ENCODE measurements at regions not wholly inside any gene's neighbourhood (a gene's known extent, or its start where the extent isn't known, plus 50 kb on each side); places are given as distances from the start of the nearest gene placed in this dataset.

- H3K36me3 Mint-ChIP-seq (ENCODE audit: low read depth) = no peaks in the 10 kb centered on the region
- no peak overlapping the region for H3K4me3 Mint-ChIP-seq
- DNase-seq (no peak), ATAC-seq (no peak)
- H3K27ac Mint-ChIP-seq = no peak overlapping the region
- ChIA-PET CTCF (no interaction called here), POLR2A (no interaction called here)
- no peaks in the 10 kb centered on the region for H3K4me1 Mint-ChIP-seq (ENCODE audit: low read depth)
- H3K9me3 Mint-ChIP-seq (ENCODE audit: insufficient read depth) = no peaks in the 10 kb centered on the region
- H3K27me3 Mint-ChIP-seq (ENCODE audit: low read depth) = peaks cover 14% of the 10 kb centered on the region
Measured at GRCh38 chr9:77084094-77084493, 64.6 kb downstream of the FOXB2 start.

GRCh38 chr9:77085416-77085815 is 66.0 kb downstream of the FOXB2 start:
- H3K4me1 Mint-ChIP-seq (ENCODE audit: low read depth) = no peaks in the 10 kb centered on the region
- no peaks in the 10 kb centered on the region for H3K36me3 Mint-ChIP-seq (ENCODE audit: low read depth)
- no peak overlapping the region for H3K27ac Mint-ChIP-seq
- ATAC-seq = no peak
- H3K27me3 Mint-ChIP-seq (ENCODE audit: low read depth) = peaks cover 13% of the 10 kb centered on the region
- no peak for DNase-seq
- H3K9me3 Mint-ChIP-seq (ENCODE audit: insufficient read depth) = no peaks in the 10 kb centered on the region
- CTCF ChIA-PET = no interaction called here
- POLR2A ChIA-PET = no interaction called here
- H3K4me3 Mint-ChIP-seq = no peak overlapping the region

DNA sequence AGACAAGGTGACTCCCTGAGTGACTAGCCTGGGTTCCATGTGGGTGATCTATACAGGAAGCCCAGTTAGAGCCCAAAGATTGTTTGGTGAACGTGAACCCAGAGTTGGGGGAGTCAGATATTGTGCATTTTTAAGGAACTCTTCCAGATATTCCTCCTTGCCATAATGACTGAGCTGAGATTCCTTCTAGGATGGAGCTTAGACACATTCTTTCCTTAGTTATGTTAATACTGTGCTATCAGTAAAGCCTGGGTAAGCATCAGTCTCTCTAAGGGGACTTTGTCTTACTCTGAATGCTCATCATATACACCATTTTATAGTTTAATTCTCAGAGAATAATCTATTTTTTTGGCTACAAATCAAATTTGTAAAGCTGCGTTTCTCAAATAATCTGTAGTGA is 68.1 kb downstream of the FOXB2 start:
- ChIA-PET POLR2A (no interaction called here), CTCF (no interaction called here)
- no peaks in the 10 kb centered on the region for H3K9me3 Mint-ChIP-seq (ENCODE audit: insufficient read depth)
- H3K4me3 Mint-ChIP-seq = no peak overlapping the region
- no peak for DNase-seq
- no peak for ATAC-seq
- H3K27ac Mint-ChIP-seq = no peak overlapping the region
- peaks cover 13% of the 10 kb centered on the region for H3K27me3 Mint-ChIP-seq (ENCODE audit: low read depth)
- H3K36me3 Mint-ChIP-seq (ENCODE audit: low read depth) = no peaks in the 10 kb centered on the region
- H3K4me1 Mint-ChIP-seq (ENCODE audit: low read depth) = no peaks in the 10 kb centered on the region

DNA sequence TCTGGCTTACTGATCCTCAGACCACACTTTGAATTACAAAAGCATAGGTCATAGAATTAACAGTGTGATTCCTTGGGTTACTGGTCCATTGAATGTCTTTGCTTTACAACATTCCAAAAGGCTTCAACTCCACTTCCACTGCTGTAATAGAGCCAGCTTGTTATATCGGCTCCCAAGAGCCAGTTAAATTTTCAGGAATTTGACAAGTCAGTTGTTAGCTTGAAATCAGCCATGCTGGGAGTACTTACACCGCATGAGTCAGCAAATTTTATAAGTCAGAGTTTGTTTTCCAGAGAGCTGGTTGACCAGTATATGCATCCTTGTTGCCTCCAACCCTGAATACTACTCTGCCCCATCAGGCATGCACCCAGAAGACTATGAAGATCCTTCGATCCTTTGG is 73.1 kb downstream of the FOXB2 start:
- ATAC-seq (no peak), DNase-seq (no peak)
- H3K4me3 Mint-ChIP-seq = no peak overlapping the region
- H3K36me3 Mint-ChIP-seq (ENCODE audit: low read depth) = no peaks in the 10 kb centered on the region
- H3K9me3 Mint-ChIP-seq (ENCODE audit: insufficient read depth) = no peaks in the 10 kb centered on the region
- no peaks in the 10 kb centered on the region for H3K27me3 Mint-ChIP-seq (ENCODE audit: low read depth)
- CTCF ChIA-PET = no interaction called here
- H3K27ac Mint-ChIP-seq = no peak overlapping the region
- POLR2A ChIA-PET = no interaction called here
- no peaks in the 10 kb centered on the region for H3K4me1 Mint-ChIP-seq (ENCODE audit: low read depth)

DNA sequence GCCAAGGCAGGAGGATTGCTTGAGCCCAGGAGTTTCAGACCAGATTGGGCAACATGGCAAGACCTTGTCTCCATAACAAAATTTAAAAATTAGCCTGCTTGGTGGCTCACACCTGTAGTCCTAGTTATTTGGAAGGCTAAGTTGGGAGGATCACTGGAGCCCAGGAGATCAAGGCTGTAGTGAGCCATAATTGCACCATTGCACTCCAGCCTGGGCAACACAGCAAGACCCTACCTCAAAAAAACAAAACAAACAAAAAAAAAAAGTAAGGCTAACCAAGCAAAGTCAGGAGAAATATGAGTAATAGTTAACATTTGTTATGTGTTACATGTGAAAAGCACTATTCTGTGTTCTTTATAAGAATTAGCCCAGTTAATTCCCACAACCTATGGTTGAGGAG is 74.7 kb downstream of the FOXB2 start:
- ATAC-seq (no peak), DNase-seq (no peak)
- H3K9me3 Mint-ChIP-seq (ENCODE audit: insufficient read depth) = no peaks in the 10 kb centered on the region
- no peak overlapping the region for H3K4me3 Mint-ChIP-seq
- H3K36me3 Mint-ChIP-seq (ENCODE audit: low read depth) = no peaks in the 10 kb centered on the region
- no peak overlapping the region for H3K27ac Mint-ChIP-seq
- no peaks in the 10 kb centered on the region for H3K27me3 Mint-ChIP-seq (ENCODE audit: low read depth)
- no peaks in the 10 kb centered on the region for H3K4me1 Mint-ChIP-seq (ENCODE audit: low read depth)
- CTCF ChIA-PET = no interaction called here
- POLR2A ChIA-PET = no interaction called here

- Mint-ChIP-seq H3K27me3 (ENCODE audit: low read depth) (peaks cover 2% of the 10 kb centered on the region), H3K9me3 (ENCODE audit: insufficient read depth) (no peaks in the 10 kb centered on the region), H3K27ac (no peak overlapping the region), H3K4me1 (ENCODE audit: low read depth) (no peaks in the 10 kb centered on the region), H3K36me3 (ENCODE audit: low read depth) (no peaks in the 10 kb centered on the region), H3K4me3 (no peak overlapping the region)
- ChIA-PET POLR2A (no interaction called here), CTCF (no interaction called here)
- DNase-seq (no peak), ATAC-seq (no peak)
Measured at GRCh38 chr9:77097335-77097734, 77.9 kb downstream of the FOXB2 start.

GRCh38 chr9:77099388-77099787 is 77.9 kb upstream of the VPS13A start:
- peaks cover 2% of the 10 kb centered on the region for H3K27me3 Mint-ChIP-seq (ENCODE audit: low read depth)
- H3K9me3 Mint-ChIP-seq (ENCODE audit: insufficient read depth) = peaks cover 4% of the 10 kb centered on the region
- no peak overlapping the region for H3K4me3 Mint-ChIP-seq
- CTCF ChIA-PET = no interaction called here
- H3K27ac Mint-ChIP-seq = no peak overlapping the region
- no peak for DNase-seq
- POLR2A ChIA-PET = no interaction called here
- ATAC-seq = no peak
- no peaks in the 10 kb centered on the region for H3K4me1 Mint-ChIP-seq (ENCODE audit: low read depth)
- no peaks in the 10 kb centered on the region for H3K36me3 Mint-ChIP-seq (ENCODE audit: low read depth)

GRCh38 chr9:77111408-77111807 is 65.9 kb upstream of the VPS13A start:
- ChIA-PET CTCF (no interaction called here), POLR2A (no interaction called here)
- H3K4me1 Mint-ChIP-seq (ENCODE audit: low read depth) = no peaks in the 10 kb centered on the region
- H3K27ac Mint-ChIP-seq = no peak overlapping the region
- H3K9me3 Mint-ChIP-seq (ENCODE audit: insufficient read depth) = no peaks in the 10 kb centered on the region
- no peaks in the 10 kb centered on the region for H3K36me3 Mint-ChIP-seq (ENCODE audit: low read depth)
- DNase-seq (no peak), ATAC-seq (no peak)
- H3K27me3 Mint-ChIP-seq (ENCODE audit: low read depth) = peaks cover 2% of the 10 kb centered on the region
- no peak overlapping the region for H3K4me3 Mint-ChIP-seq

DNA sequence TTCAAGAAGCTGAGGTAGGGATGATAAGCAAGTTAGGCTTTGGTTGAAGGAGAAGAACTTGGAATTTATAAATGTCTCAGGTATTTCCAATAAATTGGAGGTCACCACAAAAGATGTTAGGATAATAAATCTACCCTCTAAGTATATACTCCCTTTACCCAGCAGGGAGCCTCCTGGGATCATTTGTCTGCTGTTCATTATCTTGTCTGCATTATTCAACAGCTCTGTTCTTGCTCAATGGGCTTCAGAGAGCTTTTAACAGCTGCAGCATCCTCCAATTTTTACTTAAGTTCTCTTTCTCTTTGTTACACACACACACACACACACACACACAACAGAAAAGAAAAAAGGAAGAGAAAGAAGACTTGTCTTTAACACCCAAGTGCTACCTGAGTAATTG is 51.7 kb upstream of the VPS13A start:
- Mint-ChIP-seq H3K27ac (no peak overlapping the region), H3K4me1 (ENCODE audit: low read depth) (no peaks in the 10 kb centered on the region), H3K36me3 (ENCODE audit: low read depth) (no peaks in the 10 kb centered on the region), H3K4me3 (no peak overlapping the region), H3K9me3 (ENCODE audit: insufficient read depth) (no peaks in the 10 kb centered on the region), H3K27me3 (ENCODE audit: low read depth) (peaks cover 6% of the 10 kb centered on the region)
- POLR2A ChIA-PET = no interaction called here
- CTCF ChIA-PET = interaction anchor here (1.2 kb wide), 2 partner anchors 17 to 25 kb away, joined by 3 to 5 read pairs; no protein-coding TSS in a partner anchor
- ATAC-seq (no peak), DNase-seq (no peak)

GRCh38 chr9:77127071-77127470 is 50.3 kb upstream of the VPS13A start:
- H3K27me3 Mint-ChIP-seq (ENCODE audit: low read depth) = peaks cover 4% of the 10 kb centered on the region
- no peaks in the 10 kb centered on the region for H3K9me3 Mint-ChIP-seq (ENCODE audit: insufficient read depth)
- CTCF ChIA-PET = interaction anchor here (1.1 to 1.9 kb wide), 2 partner anchors 24 to 39 kb away, joined by 3 to 7 read pairs; no protein-coding TSS in a partner anchor
- no peaks in the 10 kb centered on the region for H3K4me1 Mint-ChIP-seq (ENCODE audit: low read depth)
- ATAC-seq = no peak
- H3K36me3 Mint-ChIP-seq (ENCODE audit: low read depth) = no peaks in the 10 kb centered on the region
- POLR2A ChIA-PET = no interaction called here
- H3K4me3 Mint-ChIP-seq = no peak overlapping the region
- no peak overlapping the region for H3K27ac Mint-ChIP-seq
- no peak for DNase-seq

Measured in activated CD8-positive, alpha-beta T cell treated with anti-CD3 and anti-CD28 coated beads, Interleukin-2, amount 10 ng/mL, durations not matched to agents 7 days and 5 days (primary cell).